RWPE1 (cell line): ENCODE measurements at regions not wholly inside any gene's neighbourhood (a gene's known extent, or its start where the extent isn't known, plus 50 kb on each side); places are given as distances from the start of the nearest gene placed in this dataset.
"Not testable (repeated sequence)": the region's sequence is repeated elsewhere in the genome, so short reads cannot be mapped to it uniquely, and the experiment has no call there.

Experiments
- CTCF ChIA-PET: fragments of 350-600 bp; sonication (Branson Sonifier 250); formaldehyde crosslinking; extraction: SDS; loops from one replicate; lab custom pipeline; 2021; lab: Yijun Ruan, JAX
- POLR2A ChIA-PET: fragments of 400-600 bp; formaldehyde crosslinking; extraction: SDS; loops from one replicate; lab custom pipeline; 2020; ENCODE audit warnings: antibody characterized with exemption; ENCODE audit not compliant: low non-redundant PET; lab: Yijun Ruan, JAX
- DNase-seq: peaks from one replicate; pipeline ENCODE4 v3.0.0; 2012; ENCODE audit warnings: low spot score
- H3K27ac ChIP-seq: fragments of 450-650 bp; 2 replicates; pipeline ENCODE4 v1.5.1; 2017
- TF ChIP-seq, protein P1 (sequence below): fragments of 450-650 bp; conservative IDR thresholded peaks from 2 replicates; pipeline ENCODE4 v1.5.1; 2017; ENCODE audit warnings: low read depth, mild to moderate bottlenecking

DNA sequence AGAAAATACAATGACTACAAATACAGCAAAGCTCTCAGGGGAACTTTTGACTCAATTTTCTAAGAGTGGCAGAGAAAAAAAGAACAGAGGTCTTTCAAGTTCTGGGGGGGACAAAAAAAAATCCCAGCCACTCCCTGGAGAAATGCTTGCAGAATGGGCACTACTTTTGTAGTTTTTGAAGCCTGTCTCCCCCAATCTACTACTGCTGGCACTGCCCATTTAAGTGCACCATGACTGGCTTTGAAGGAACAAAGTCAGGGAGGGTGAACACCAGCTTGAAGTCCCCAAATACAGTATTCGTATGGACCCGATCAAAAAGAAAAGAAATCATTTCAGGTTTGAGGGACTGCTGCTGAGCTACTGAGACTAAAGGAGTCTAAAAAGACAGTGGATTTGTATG is 1824.4 kb downstream of the ARAP2 start:
- TF ChIP-seq, protein P1, sequence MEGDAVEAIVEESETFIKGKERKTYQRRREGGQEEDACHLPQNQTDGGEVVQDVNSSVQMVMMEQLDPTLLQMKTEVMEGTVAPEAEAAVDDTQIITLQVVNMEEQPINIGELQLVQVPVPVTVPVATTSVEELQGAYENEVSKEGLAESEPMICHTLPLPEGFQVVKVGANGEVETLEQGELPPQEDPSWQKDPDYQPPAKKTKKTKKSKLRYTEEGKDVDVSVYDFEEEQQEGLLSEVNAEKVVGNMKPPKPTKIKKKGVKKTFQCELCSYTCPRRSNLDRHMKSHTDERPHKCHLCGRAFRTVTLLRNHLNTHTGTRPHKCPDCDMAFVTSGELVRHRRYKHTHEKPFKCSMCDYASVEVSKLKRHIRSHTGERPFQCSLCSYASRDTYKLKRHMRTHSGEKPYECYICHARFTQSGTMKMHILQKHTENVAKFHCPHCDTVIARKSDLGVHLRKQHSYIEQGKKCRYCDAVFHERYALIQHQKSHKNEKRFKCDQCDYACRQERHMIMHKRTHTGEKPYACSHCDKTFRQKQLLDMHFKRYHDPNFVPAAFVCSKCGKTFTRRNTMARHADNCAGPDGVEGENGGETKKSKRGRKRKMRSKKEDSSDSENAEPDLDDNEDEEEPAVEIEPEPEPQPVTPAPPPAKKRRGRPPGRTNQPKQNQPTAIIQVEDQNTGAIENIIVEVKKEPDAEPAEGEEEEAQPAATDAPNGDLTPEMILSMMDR, result no peak
- H3K27ac ChIP-seq, result no peak overlapping the region
- DNase-seq, result no peak
- ChIA-PET CTCF (no interaction called here), POLR2A (no interaction called here)

DNA sequence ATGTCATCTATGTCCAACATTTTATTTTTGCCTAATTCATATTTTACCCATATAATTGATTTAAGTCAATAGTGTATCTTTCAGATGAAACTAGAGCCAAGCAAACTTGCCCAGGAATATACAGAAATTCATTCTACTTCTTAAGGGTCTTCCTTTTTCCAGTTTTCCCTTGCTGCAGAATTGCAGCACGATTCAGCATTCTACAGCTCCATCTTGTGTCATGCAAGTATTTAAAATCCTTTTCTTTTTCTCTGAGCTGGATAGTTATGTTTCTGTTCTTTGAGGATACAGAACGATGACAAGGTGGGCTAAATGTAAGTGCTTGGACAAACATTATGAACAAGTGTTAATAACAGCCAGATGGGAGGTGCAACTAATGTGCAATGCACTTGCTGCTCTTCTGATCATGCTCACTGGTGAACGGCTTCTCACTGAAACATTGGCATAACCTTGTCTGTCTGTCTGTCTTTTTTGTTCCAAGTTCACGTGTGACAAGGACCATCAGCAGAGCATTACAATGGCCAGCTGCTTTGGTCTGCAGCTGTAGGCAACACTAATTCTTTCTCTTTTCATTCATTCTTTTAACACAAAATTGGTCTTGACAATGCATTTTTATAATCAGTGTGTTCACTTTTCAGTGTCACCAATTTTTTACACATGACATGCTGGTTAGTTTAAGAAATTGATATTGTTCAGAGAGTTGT is 1821.7 kb downstream of the ARAP2 start:
- POLR2A ChIA-PET, result no interaction called here
- no peak overlapping the region for H3K27ac ChIP-seq
- DNase-seq, result no peak
- TF ChIP-seq, protein P1, result no peak
- CTCF ChIA-PET, result interaction anchor here (0.7 kb wide), 2 partner anchors 62 to 349 kb away, joined by 3 to 4 read pairs; no protein-coding TSS in a partner anchor

DNA sequence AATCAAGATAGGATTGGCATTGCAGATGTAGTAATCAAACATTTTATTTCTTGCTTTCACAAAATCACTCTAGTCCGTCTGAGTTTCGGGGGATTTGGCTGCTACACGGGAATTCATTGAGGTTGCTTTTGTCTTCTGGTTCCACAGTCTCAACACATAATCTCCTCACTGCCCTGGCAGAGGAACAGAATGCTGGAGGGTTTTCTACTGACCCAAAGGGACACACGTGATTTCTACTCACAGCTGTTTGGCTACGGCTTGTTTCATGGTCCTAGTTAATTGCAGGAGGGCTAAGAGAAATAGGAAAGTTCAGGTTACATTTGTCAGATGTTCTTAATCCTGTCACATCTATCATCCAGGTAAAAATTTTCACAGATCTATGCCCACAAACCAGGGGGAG is 1811.6 kb downstream of the ARAP2 start:
- CTCF ChIA-PET, result no interaction called here
- TF ChIP-seq, protein P1, result no peak
- no peak for DNase-seq
- no peak overlapping the region for H3K27ac ChIP-seq
- POLR2A ChIA-PET, result no interaction called here

DNA sequence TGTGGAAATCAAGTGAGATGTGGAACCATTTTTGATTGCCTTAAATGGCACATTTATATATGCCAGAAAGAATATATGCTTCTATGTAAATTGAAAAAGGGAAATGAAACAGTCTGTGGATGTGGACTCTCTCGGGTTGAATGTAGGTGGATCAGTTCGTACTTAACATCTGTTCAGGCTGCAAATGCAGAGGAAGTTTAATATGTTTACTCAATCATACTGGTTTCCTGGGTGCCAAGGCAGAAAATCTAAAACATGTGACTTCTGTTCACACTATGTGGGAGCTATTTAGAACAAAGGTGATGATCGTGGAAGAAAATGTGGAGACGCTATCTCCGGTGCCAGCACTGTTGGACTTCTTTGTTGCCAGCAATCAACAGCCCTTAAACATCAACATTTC is 1809.9 kb downstream of the ARAP2 start:
- CTCF ChIA-PET, POLR2A ChIA-PET, DNase-seq, H3K27ac ChIP-seq: not testable (repeated sequence)

DNA sequence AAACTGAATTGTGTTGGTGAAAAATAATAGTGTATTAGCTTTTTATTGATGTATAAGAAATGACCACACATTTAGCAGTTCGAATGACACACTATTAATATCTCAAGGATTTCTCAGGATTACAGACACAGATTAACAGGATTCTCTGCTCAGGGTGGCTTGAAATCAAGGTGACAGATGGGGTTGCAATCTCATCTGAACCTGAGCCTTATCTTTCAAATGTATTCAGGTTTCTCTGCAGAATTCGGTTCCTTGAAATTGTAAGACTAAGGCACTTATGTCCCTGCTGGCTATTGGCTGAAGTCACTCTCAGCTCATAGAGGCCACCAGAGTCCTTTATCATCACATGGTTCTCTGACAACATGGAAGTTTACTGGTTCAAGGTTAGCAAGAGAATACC is 1780.1 kb downstream of the ARAP2 start:
- no peak for DNase-seq
- TF ChIP-seq, protein P1, result no peak
- POLR2A ChIA-PET, result no interaction called here
- H3K27ac ChIP-seq, result no peak overlapping the region
- CTCF ChIA-PET, result no interaction called here

DNA sequence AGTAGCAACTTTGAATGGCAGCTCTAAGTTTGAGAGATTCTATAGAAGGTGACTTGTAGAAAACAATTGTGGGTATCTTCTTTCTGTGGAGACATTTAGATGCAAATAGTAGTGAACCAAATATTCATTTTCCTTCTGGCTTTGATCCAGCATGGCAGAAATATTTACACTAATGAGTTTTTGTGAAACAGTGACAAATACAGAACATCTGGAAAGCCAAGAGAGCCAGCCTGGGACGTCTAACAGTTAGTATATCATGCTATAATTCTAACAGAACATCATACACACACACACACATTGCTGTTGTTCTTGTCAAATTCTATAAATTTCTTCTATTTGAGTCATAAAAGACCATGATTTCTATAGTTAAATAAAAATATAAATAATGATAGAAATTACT is 1777.9 kb downstream of the ARAP2 start:
- no peak overlapping the region for H3K27ac ChIP-seq
- POLR2A ChIA-PET, result no interaction called here
- CTCF ChIA-PET, result no interaction called here
- DNase-seq, result no peak
- TF ChIP-seq, protein P1, result no peak

DNA sequence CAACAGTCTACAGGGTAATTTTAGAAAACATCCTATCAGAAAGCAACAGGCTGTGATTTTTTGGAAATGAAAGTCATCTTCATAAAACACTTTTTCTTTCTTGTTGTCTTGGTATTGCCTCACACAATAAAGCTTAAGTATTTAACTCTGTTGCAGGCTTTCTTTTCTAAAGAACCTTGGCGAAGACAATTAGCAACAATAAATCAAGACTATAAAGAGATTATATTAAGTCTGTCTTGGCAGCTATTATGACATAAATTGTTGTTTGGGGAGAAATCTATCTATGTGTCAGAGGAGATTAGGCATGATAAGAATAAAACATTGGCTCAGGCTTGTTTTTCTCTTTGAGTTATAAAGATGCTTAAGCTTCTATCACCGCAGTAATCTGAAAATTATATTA is 1774.8 kb downstream of the ARAP2 start:
- POLR2A ChIA-PET, result no interaction called here
- CTCF ChIA-PET, result no interaction called here
- TF ChIP-seq, protein P1, result no peak

More for the DNA sequence above, 1774.8 kb downstream of the ARAP2 start:
- DNase-seq, result no peak
- no peak overlapping the region for H3K27ac ChIP-seq
